Loucy (cell line): ENCODE measurements at regions not wholly inside any gene's neighbourhood (a gene's known extent, or its start where the extent isn't known, plus 50 kb on each side); places are given as distances from the start of the nearest gene placed in this dataset.

ENCODE experiments used
- CTCF ChIP-seq: fragments of 200-600 bp; sonication (generic); conservative IDR thresholded peaks from 2 replicates; pipeline ENCODE4 v1.5.1; 2014; ENCODE audit warnings: mild to moderate bottlenecking, antibody characterized with exemption, low read length
- EZH2phosphoT487 ChIP-seq: fragments of 200-600 bp; IDR thresholded peaks from 2 replicates; pipeline ENCODE4 v1.6.1; 2018; ENCODE audit warnings: antibody characterized with exemption, mild to moderate bottlenecking, moderate library complexity, borderline replicate concordance

DNA sequence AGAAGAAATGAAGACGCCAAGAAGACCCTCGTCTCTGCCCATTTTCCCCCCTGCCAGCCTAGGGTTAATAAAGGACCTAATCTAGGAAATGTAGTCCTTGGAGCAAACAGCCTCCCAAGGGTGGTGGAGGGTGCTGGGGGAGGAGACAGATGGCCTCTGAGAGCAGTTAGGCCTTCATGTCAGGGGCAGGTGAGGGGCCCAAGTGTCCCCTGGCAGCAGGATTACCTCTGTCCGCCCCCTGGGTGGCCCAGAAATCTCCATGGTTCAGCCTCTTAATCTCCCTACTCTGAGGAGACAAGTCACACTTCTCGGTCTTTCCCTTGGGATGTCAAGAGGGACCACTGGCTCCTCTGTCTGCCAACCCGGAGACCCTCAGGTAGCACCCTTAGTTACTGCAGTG lies 365.4 kb upstream of the TNRC6C start:
- TF ChIP-seq CTCF: no peak
- TF ChIP-seq EZH2phosphoT487: no peak
